Middle frontal gyrus (tissue), 1 donor: ENCODE measurements at regions not wholly inside any gene's neighbourhood (a gene's known extent, or its start where the extent isn't known, plus 50 kb on each side); places are given as distances from the start of the nearest gene placed in this dataset.
"Not testable (repeated sequence)": the region's sequence is repeated elsewhere in the genome, so short reads cannot be mapped to it uniquely, and the experiment has no call there.

Experiments
- DNase-seq: peaks from one replicate; pipeline ENCODE4 v3.0.0-alpha.2; 2015; ENCODE audit warnings: low spot score; ENCODE audit errors: extremely low spot score

- DNase-seq = no peak
Observed at GRCh38 chr3:146772211-146772743, 167.1 kb upstream of the PLSCR5 start.

GRCh38 chr3:146770881-146771280, 165.7 kb upstream of the PLSCR5 start:
- DNase-seq = no peak

- no peak for DNase-seq
Observed at GRCh38 chr3:146770301-146770700, 165.2 kb upstream of the PLSCR5 start.

- no peak for DNase-seq
Observed at GRCh38 chr3:146757759-146758158, 152.6 kb upstream of the PLSCR5 start.

GRCh38 chr3:146750196-146750595, 145.1 kb upstream of the PLSCR5 start:
- no peak for DNase-seq

GRCh38 chr3:146747928-146748327, 142.8 kb upstream of the PLSCR5 start:
- DNase-seq = no peak

- DNase-seq = no peak
Observed at GRCh38 chr3:146747051-146747450, 141.9 kb upstream of the PLSCR5 start.

- DNase-seq = no peak
Observed at GRCh38 chr3:146746190-146746589, 141.0 kb upstream of the PLSCR5 start.

GRCh38 chr3:146739203-146739671, 134.1 kb upstream of the PLSCR5 start:
- DNase-seq = no peak

GRCh38 chr3:146732325-146732724, 127.2 kb upstream of the PLSCR5 start:
- no peak for DNase-seq

- DNase-seq = no peak
Observed at GRCh38 chr3:146715170-146715569, 110.0 kb upstream of the PLSCR5 start.

GRCh38 chr3:146712806-146713205, 107.7 kb upstream of the PLSCR5 start:
- no peak for DNase-seq

GRCh38 chr3:146709969-146710368, 104.8 kb upstream of the PLSCR5 start:
- DNase-seq = no peak

GRCh38 chr3:146705225-146705624, 100.1 kb upstream of the PLSCR5 start:
- no peak for DNase-seq

- DNase-seq = no peak
Observed at GRCh38 chr3:146702237-146702636, 97.1 kb upstream of the PLSCR5 start.

GRCh38 chr3:146701246-146701645, 96.1 kb upstream of the PLSCR5 start:
- no peak for DNase-seq

- not testable (repeated sequence) for DNase-seq
Observed at GRCh38 chr3:146700025-146700424, 94.9 kb upstream of the PLSCR5 start.

- DNase-seq = no peak
Observed at GRCh38 chr3:146692254-146692653, 87.1 kb upstream of the PLSCR5 start.

GRCh38 chr3:146685050-146685814, 80.1 kb upstream of the PLSCR5 start:
- DNase-seq = no peak

GRCh38 chr3:146682171-146682570, 77.0 kb upstream of the PLSCR5 start:
- no peak for DNase-seq

- no peak for DNase-seq
Observed at GRCh38 chr3:146680617-146681016, 75.5 kb upstream of the PLSCR5 start.

- DNase-seq = no peak
Observed at GRCh38 chr3:146679995-146680394, 74.8 kb upstream of the PLSCR5 start.

GRCh38 chr3:146679191-146679590, 74.0 kb upstream of the PLSCR5 start:
- no peak for DNase-seq
